ENCODE measurements at regions not wholly inside any gene's neighbourhood (a gene's known extent, or its start where the extent isn't known, plus 50 kb on each side); places are given as distances from the start of the nearest gene placed in this dataset.

DNA sequence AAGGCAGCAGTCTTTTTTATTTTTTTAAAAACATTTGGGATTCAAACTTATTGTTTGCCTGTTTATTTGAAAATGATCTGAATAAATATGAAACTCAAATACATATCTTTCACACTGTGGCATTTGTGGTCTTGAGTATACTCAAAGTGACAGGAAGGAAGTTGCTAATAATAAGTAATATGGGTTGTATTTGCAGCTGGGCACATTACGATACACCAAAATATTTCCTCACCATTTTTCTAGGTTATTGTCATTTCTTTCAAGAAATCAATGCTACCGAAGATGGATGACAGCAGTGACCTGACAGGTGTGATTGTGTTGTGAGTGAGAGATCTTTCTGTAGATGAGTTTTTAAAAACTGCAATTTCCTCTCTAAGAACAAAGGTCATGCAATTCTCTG, 665.7 kb downstream of the CDH8 start:
- TF ChIP-seq, protein P1, sequence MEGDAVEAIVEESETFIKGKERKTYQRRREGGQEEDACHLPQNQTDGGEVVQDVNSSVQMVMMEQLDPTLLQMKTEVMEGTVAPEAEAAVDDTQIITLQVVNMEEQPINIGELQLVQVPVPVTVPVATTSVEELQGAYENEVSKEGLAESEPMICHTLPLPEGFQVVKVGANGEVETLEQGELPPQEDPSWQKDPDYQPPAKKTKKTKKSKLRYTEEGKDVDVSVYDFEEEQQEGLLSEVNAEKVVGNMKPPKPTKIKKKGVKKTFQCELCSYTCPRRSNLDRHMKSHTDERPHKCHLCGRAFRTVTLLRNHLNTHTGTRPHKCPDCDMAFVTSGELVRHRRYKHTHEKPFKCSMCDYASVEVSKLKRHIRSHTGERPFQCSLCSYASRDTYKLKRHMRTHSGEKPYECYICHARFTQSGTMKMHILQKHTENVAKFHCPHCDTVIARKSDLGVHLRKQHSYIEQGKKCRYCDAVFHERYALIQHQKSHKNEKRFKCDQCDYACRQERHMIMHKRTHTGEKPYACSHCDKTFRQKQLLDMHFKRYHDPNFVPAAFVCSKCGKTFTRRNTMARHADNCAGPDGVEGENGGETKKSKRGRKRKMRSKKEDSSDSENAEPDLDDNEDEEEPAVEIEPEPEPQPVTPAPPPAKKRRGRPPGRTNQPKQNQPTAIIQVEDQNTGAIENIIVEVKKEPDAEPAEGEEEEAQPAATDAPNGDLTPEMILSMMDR (IDR thresholded peaks at IDR 0.05; ENCODE audit: insufficient read depth, low read length, poor library complexity, severe bottlenecking): no peak
- no peak for DNase-seq (ENCODE audit: extremely low read depth, insufficient read length)
- Histone ChIP-seq H3K4me3 (replicated peaks; ENCODE audit: low read depth, low read length) (no peak overlapping the region), H3K36me3 (ENCODE audit: control insufficient read depth, insufficient read depth, low read length) (no peaks in the 10 kb centered on the region), H3K27me3 (replicated peaks; ENCODE audit: control insufficient read depth, insufficient read depth, low read length) (no peaks in the 10 kb centered on the region)

DNA sequence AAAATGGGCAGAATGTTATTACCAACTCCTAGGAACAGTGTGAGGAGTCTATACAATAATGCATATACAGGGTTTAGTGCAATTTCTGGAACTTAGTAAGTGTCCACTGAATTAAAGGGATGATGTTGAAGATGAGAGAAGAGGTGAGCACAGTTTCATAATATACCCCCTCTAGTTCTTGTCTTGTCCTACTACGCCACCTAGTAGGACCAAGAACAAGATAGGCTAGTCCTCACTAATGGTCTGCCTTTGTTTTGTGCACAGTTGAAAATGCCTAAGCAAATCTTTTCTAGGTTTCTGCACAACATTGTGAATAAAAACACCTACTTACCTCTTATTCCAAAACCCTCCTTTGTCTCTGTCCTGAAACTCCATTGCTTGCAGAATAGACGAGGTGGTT, 670.2 kb downstream of the CDH8 start:
- H3K36me3 ChIP-seq (ENCODE audit: control insufficient read depth, insufficient read depth, low read length): no peaks in the 10 kb centered on the region
- TF ChIP-seq, protein P1 (IDR thresholded peaks at IDR 0.05; ENCODE audit: insufficient read depth, low read length, poor library complexity, severe bottlenecking): no peak
- H3K27me3 ChIP-seq (replicated peaks; ENCODE audit: control insufficient read depth, insufficient read depth, low read length): no peaks in the 10 kb centered on the region
- no peak for DNase-seq (ENCODE audit: extremely low read depth, insufficient read length)
- no peak overlapping the region for H3K4me3 ChIP-seq (replicated peaks; ENCODE audit: low read depth, low read length)

DNA sequence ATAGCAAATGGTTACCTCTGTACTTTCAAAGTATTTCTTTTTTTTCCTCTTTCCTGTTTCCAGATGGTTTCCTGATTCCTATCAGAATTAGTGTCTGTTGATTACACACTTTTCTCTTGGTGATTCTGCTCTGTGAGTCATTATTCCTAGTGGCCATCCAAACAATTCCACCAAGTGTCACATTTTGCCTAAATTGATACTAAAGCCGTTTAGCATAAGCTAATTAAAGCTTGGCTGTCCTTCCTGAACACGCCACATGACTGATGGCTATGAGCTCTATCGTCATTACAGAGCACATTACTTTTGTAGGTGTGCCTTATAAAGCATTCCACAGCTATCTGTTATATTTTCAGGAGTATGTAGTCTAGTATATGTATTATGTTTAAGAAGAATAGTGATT, 671.2 kb downstream of the CDH8 start:
- TF ChIP-seq, protein P1 (IDR thresholded peaks at IDR 0.05; ENCODE audit: insufficient read depth, low read length, poor library complexity, severe bottlenecking): no peak
- no peak for DNase-seq (ENCODE audit: extremely low read depth, insufficient read length)

DNA sequence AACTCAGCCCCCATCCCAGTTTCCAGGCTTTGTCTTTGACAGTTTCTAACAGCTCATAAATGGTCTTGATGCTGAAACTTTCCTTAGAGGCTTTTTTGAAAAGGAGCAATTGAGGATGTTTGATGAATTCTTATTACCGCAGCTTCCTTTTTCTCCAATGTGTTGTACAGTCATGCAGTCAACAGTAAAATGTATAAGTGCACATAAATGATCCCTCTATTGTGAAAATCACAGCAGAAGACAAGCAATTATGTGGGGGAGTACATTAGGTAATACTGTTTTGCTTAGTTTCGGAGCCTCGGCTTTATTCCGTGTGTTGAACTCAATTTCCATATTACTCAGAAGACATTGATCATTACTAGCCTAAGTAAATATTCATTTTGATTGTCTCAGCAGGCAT, 673.7 kb downstream of the CDH8 start:
- Histone ChIP-seq H3K27me3 (replicated peaks; ENCODE audit: control insufficient read depth, insufficient read depth, low read length) (no peaks in the 10 kb centered on the region), H3K36me3 (ENCODE audit: control insufficient read depth, insufficient read depth, low read length) (no peaks in the 10 kb centered on the region), H3K4me3 (replicated peaks; ENCODE audit: low read depth, low read length) (no peak overlapping the region)
- TF ChIP-seq, protein P1 (IDR thresholded peaks at IDR 0.05; ENCODE audit: insufficient read depth, low read length, poor library complexity, severe bottlenecking): no peak
- no peak for DNase-seq (ENCODE audit: extremely low read depth, insufficient read length)

More for the DNA sequence above, 671.2 kb downstream of the CDH8 start:
- Histone ChIP-seq H3K27me3 (replicated peaks; ENCODE audit: control insufficient read depth, insufficient read depth, low read length) (no peaks in the 10 kb centered on the region), H3K4me3 (replicated peaks; ENCODE audit: low read depth, low read length) (no peak overlapping the region), H3K36me3 (ENCODE audit: control insufficient read depth, insufficient read depth, low read length) (no peaks in the 10 kb centered on the region)

DNA sequence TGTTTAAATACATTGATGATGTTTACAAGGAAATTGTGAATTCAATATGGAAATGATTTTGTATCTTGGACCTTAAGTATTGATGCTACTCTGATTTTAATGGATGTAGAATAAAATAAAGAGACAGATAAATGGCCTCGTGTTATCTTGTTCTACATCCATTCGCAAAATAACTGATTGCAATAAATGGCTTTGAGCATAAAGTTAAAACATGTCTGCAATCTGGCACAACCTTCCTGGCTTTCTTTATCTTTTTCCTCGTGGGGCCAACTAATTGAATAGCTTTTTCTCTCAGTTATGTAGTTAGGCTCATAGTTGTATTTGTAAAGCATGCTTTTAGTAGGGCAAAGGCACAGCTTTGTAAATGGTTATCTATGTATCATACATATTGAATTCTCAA, 691.4 kb downstream of the CDH8 start:
- no peaks in the 10 kb centered on the region for H3K27me3 ChIP-seq (replicated peaks; ENCODE audit: control insufficient read depth, insufficient read depth, low read length)
- TF ChIP-seq, protein P1 (IDR thresholded peaks at IDR 0.05; ENCODE audit: insufficient read depth, low read length, poor library complexity, severe bottlenecking): no peak
- DNase-seq (ENCODE audit: extremely low read depth, insufficient read length): no peak
- H3K4me3 ChIP-seq (replicated peaks; ENCODE audit: low read depth, low read length): no peak overlapping the region
- H3K36me3 ChIP-seq (ENCODE audit: control insufficient read depth, insufficient read depth, low read length): no peaks in the 10 kb centered on the region

DNA sequence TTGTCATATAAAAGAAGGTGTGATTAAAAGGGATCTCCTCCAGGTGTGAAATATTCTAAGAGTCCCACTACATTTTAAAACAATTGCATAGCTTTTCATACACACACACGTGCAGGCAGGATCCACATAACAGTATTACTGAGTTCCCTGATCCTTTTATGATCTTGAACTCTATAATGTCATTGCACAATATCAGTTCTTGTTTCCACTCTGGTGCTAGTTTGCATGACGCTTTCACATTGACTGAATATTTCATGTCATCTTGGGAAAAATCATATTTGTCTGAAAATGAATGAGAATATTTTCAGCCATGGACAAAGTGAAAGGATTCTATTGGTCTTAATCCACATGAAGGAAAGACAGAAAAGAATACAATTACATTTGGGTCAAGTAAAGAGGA, 703.8 kb downstream of the CDH8 start:
- no peak for DNase-seq (ENCODE audit: extremely low read depth, insufficient read length)
- no peak overlapping the region for H3K4me3 ChIP-seq (replicated peaks; ENCODE audit: low read depth, low read length)
- no peaks in the 10 kb centered on the region for H3K27me3 ChIP-seq (replicated peaks; ENCODE audit: control insufficient read depth, insufficient read depth, low read length)
- H3K36me3 ChIP-seq (ENCODE audit: control insufficient read depth, insufficient read depth, low read length): no peaks in the 10 kb centered on the region
- TF ChIP-seq, protein P1 (IDR thresholded peaks at IDR 0.05; ENCODE audit: insufficient read depth, low read length, poor library complexity, severe bottlenecking): no peak

All from GM06990 (cell line).